GM23338 (cell line): ENCODE measurements at regions not wholly inside any gene's neighbourhood (a gene's known extent, or its start where the extent isn't known, plus 50 kb on each side); places are given as distances from the start of the nearest gene placed in this dataset.

Experiments
- ATAC-seq: fragments of 200-7000 bp; cut with Tn5 transposase; 3 replicates; pipeline ENCODE4 v1.9.1; 2020
- DNase-seq: peaks from one replicate; pipeline ENCODE4 v3.0.0-alpha.2; 2015; ENCODE audit warnings: low spot score
- H2AFZ ChIP-seq: fragments of 200-600 bp; sonication (generic); 2 replicates; pipeline ENCODE4 v1.8.0; 2016; ENCODE audit warnings: antibody characterized with exemption, mild to moderate bottlenecking, moderate library complexity
- H3F3A ChIP-seq: fragments of 200-600 bp; sonication (generic); replicated peaks from 2 replicates; pipeline ENCODE4 v1.8.0; 2017; ENCODE audit warnings: antibody characterized with exemption, mixed run types, low read depth
- H3K27ac ChIP-seq: fragments of 200-600 bp; sonication (generic); 2 replicates; pipeline ENCODE4 v1.6.1; 2016; ENCODE audit warnings: low read depth
- H3K27me3 ChIP-seq: fragments of 200-600 bp; sonication (generic); 2 replicates; pipeline ENCODE4 v1.8.0; 2016; ENCODE audit warnings: mild to moderate bottlenecking, mixed run types, moderate library complexity; ENCODE audit not compliant: insufficient read depth
- H3K36me3 ChIP-seq: fragments of 200-600 bp; sonication (generic); 2 replicates; pipeline ENCODE4 v1.8.0; 2016; ENCODE audit warnings: mild to moderate bottlenecking; ENCODE audit not compliant: insufficient read depth
- H3K4me1 ChIP-seq: fragments of 200-600 bp; sonication (generic); 2 replicates; pipeline ENCODE4 v1.8.0; 2016; ENCODE audit warnings: mild to moderate bottlenecking, moderate library complexity; ENCODE audit not compliant: insufficient read depth
- H3K4me2 ChIP-seq: fragments of 200-600 bp; sonication (generic); 2 replicates; pipeline ENCODE4 v1.7.1; 2017; ENCODE audit warnings: mixed run types
- H3K4me3 ChIP-seq: fragments of 200-600 bp; sonication (generic); 2 replicates; pipeline ENCODE4 v1.6.1; 2016; ENCODE audit warnings: mixed run types
- H3K79me2 ChIP-seq: fragments of 200-600 bp; sonication (generic); replicated peaks from 2 replicates; pipeline ENCODE4 v1.8.0; 2017; ENCODE audit warnings: mild to moderate bottlenecking; ENCODE audit not compliant: insufficient read depth
- H3K9me2 ChIP-seq: fragments of 200-600 bp; sonication (generic); 2 replicates; pipeline ENCODE4 v1.8.0; 2017; ENCODE audit not compliant: insufficient read depth
- H4K20me1 ChIP-seq: fragments of 200-600 bp; sonication (generic); replicated peaks from 2 replicates; pipeline ENCODE4 v1.8.0; 2017; ENCODE audit warnings: mild to moderate bottlenecking; ENCODE audit not compliant: insufficient read depth
- H3K27ac Mint-ChIP-seq: 2 replicates; pipeline ENCODE4 v1.8.0; 2020; ENCODE audit warnings: inconsistent platforms, mild to moderate bottlenecking, moderate library complexity, mixed read lengths
- H3K27me3 Mint-ChIP-seq: 3 replicates; pipeline ENCODE4 v1.8.0; 2022; ENCODE audit warnings: low read depth, mild to moderate bottlenecking, moderate library complexity, mixed read lengths, inconsistent platforms; ENCODE audit not compliant: insufficient read depth, poor library complexity
- H3K36me3 Mint-ChIP-seq: 3 replicates; pipeline ENCODE4 v1.8.0; 2021; ENCODE audit warnings: low read depth, mild to moderate bottlenecking, inconsistent platforms, moderate library complexity, mixed read lengths
- H3K4me1 Mint-ChIP-seq: 3 replicates; pipeline ENCODE4 v1.8.0; 2020; ENCODE audit warnings: mild to moderate bottlenecking, inconsistent platforms, mixed read lengths
- H3K4me3 Mint-ChIP-seq: 3 replicates; pipeline ENCODE4 v1.8.0; 2021; ENCODE audit warnings: moderate library complexity, mild to moderate bottlenecking, inconsistent platforms, mixed read lengths
- H3K9me3 Mint-ChIP-seq: 3 replicates; pipeline ENCODE4 v1.8.0; 2020; ENCODE audit warnings: moderate library complexity, mild to moderate bottlenecking, inconsistent platforms, mixed read lengths
- CREB1 ChIP-seq: fragments of 250-450 bp; sonication (Bioruptor Pico); IDR thresholded peaks from 2 replicates; pipeline ENCODE4 v1.5.0; 2020; ENCODE audit warnings: low read depth, mild to moderate bottlenecking, moderate library complexity
- CTCF ChIP-seq, 2 experiments: fragments of 200-600 bp in 1 of 2; sonication (generic) in 1 of 2; conservative IDR thresholded peaks; 2 replicates each; pipeline versions ENCODE4 v1.5.1 to v1.6.1; 2016 to 2017; ENCODE audit warnings: antibody characterized with exemption in 2 of 2, low read depth in 2 of 2, mild to moderate bottlenecking in 2 of 2, moderate library complexity in 1 of 2
- ETS1 ChIP-seq: IDR thresholded peaks from 2 replicates; pipeline ENCODE4 v1.6.1; 2016; ENCODE audit warnings: antibody characterized with exemption
- EZH2 ChIP-seq: fragments of 200-600 bp; sonication (generic); IDR thresholded peaks from one replicate; pipeline ENCODE4 v1.8.0; 2017; ENCODE audit warnings: antibody characterized with exemption, mild to moderate bottlenecking, low read depth; ENCODE audit not compliant: unreplicated experiment
- EZH2phosphoT487 ChIP-seq: fragments of 200-600 bp; sonication (generic); IDR thresholded peaks from one replicate; pipeline ENCODE4 v1.8.1; 2018; ENCODE audit warnings: antibody characterized with exemption; ENCODE audit not compliant: unreplicated experiment
- JUNB ChIP-seq: IDR thresholded peaks from one replicate; pipeline ENCODE4 v1.6.1; 2016; ENCODE audit warnings: antibody characterized with exemption; ENCODE audit not compliant: unreplicated experiment
- NANOG ChIP-seq: IDR thresholded peaks from 2 replicates; pipeline ENCODE4 v1.6.1; 2016; ENCODE audit warnings: antibody characterized with exemption, borderline replicate concordance
- POLR2AphosphoS5 ChIP-seq: IDR thresholded peaks from 2 replicates; pipeline ENCODE4 v1.6.1; 2016; ENCODE audit warnings: antibody characterized with exemption, low read depth
- REST ChIP-seq: IDR thresholded peaks from one replicate; pipeline ENCODE4 v1.6.1; 2018; ENCODE audit warnings: antibody characterized with exemption; ENCODE audit not compliant: unreplicated experiment
- STAT1 ChIP-seq: IDR thresholded peaks from one replicate; pipeline ENCODE4 v1.6.1; 2016; ENCODE audit warnings: antibody characterized with exemption; ENCODE audit not compliant: unreplicated experiment
- ZNF114 ChIP-seq: fragments of 250-450 bp; sonication (Bioruptor Pico); IDR thresholded peaks from 2 replicates; pipeline ENCODE4 v1.5.0; 2020; ENCODE audit warnings: mild to moderate bottlenecking, moderate library complexity
- ZNF331 ChIP-seq: fragments of 250-450 bp; sonication (Bioruptor Pico); IDR thresholded peaks from 2 replicates; pipeline ENCODE4 v1.5.0; 2020; ENCODE audit warnings: low read depth, mild to moderate bottlenecking, moderate library complexity
- ZNF462 ChIP-seq: fragments of 250-450 bp; sonication (Bioruptor Pico); IDR thresholded peaks from 2 replicates; pipeline ENCODE4 v1.5.0; 2020; ENCODE audit warnings: mild to moderate bottlenecking, moderate library complexity

- TF ChIP-seq ZNF331 (CRISPR knock-in tag) = no peak
- no peak for TF ChIP-seq CTCF (conservative IDR thresholded peaks at IDR 0.05; ENCODE audit: low read depth in 2 of 2)
- no peak for TF ChIP-seq STAT1
- no peak for TF ChIP-seq ZNF462 (CRISPR knock-in tag)
- no peak for TF ChIP-seq JUNB
- no peak for TF ChIP-seq NANOG
- TF ChIP-seq POLR2AphosphoS5 = no peak
- no peak for TF ChIP-seq ZNF114
- TF ChIP-seq REST = no peak
- TF ChIP-seq CREB1 (CRISPR knock-in tag) = no peak
- TF ChIP-seq EZH2 = no peak
- TF ChIP-seq EZH2phosphoT487 = no peak
- TF ChIP-seq ETS1 = no peak
- Histone ChIP-seq H3K9me2 (no peaks in the 10 kb centered on the region; the same call in 1 of the 2 replicates), H3K79me2 (no peaks in the 10 kb centered on the region), H4K20me1 (no peaks in the 10 kb centered on the region), H3K27ac (no peak overlapping the region), H3K4me2 (no peak overlapping the region), H3K4me1 (no peaks in the 10 kb centered on the region), H3F3A (no peaks in the 10 kb centered on the region), H3K27me3 (no peaks in the 10 kb centered on the region), H3K36me3 (no peaks in the 10 kb centered on the region), H3K4me3 (no peak overlapping the region), H2AFZ (no peak overlapping the region)
- DNase-seq (no peak), ATAC-seq (no peak)
- H3K9me3 Mint-ChIP-seq = no peaks in the 10 kb centered on the region
- peaks cover 3% of the 10 kb centered on the region for H3K27me3 Mint-ChIP-seq
- H3K27ac Mint-ChIP-seq = no peak overlapping the region
- H3K4me1 Mint-ChIP-seq = peaks cover 9% of the 10 kb centered on the region; the same call in 2 of the 3 replicates
- no peak overlapping the region for H3K4me3 Mint-ChIP-seq
- H3K36me3 Mint-ChIP-seq = no peaks in the 10 kb centered on the region
These were observed 516.7 kb upstream of the HTR2A start for GRCh38 chr13:47413526-47413925.
